Ovary (tissue), 7 donors: ENCODE measurements at regions not wholly inside any gene's neighbourhood (a gene's known extent, or its start where the extent isn't known, plus 50 kb on each side); places are given as distances from the start of the nearest gene placed in this dataset.

Source experiments
- DNase-seq, 5 donors: peaks; one replicate each; pipeline ENCODE4 v3.0.0-alpha.2; 2019 to 2020
- H3K27ac ChIP-seq, 2 donors: fragments of 200-600 bp; one replicate each; pipeline versions ENCODE4 v1.5.1 to v1.8.0; 2019 to 2022
- H3K27me3 ChIP-seq: fragments of 200-600 bp; one replicate; pipeline ENCODE4 v1.8.0; 2022
- H3K36me3 ChIP-seq: fragments of 200-600 bp; sonication (generic); one replicate; pipeline ENCODE4 v1.5.1; 2019
- H3K4me1 ChIP-seq: one replicate; pipeline ENCODE4 v1.8.1; 2013; ENCODE audit warnings: mild to moderate bottlenecking, moderate library complexity; ENCODE audit not compliant: insufficient read depth
- H3K4me3 ChIP-seq: fragments of 200-600 bp; sonication (generic); one replicate; pipeline ENCODE4 v1.5.1; 2017
- H3K9me3 ChIP-seq, 2 donors: fragments of 200-600 bp in 1 of 2; sonication (generic) in 1 of 2; one replicate each; pipeline versions ENCODE4 v1.5.1 to v1.8.1; 2013 to 2019; ENCODE audit warnings: mild to moderate bottlenecking in 1 of 2, moderate library complexity in 1 of 2
- CTCF ChIP-seq, 3 donors: fragments of 450-650 bp in 2 of 3; fragments of 200-600 bp in 1 of 3; IDR thresholded peaks; one replicate each; pipeline versions ENCODE4 v1.5.1 to v1.8.0; 2016 to 2022; ENCODE audit warnings: antibody characterized with exemption in 3 of 3, mild to moderate bottlenecking in 1 of 3
- EP300 ChIP-seq: sonication (generic); formaldehyde crosslinking; IDR thresholded peaks from one replicate; pipeline ENCODE4 v1.6.1; 2017; ENCODE audit warnings: antibody characterized with exemption
- POLR2A ChIP-seq: fragments of 450-650 bp; IDR thresholded peaks from one replicate; pipeline ENCODE4 v1.6.1; 2017; ENCODE audit warnings: antibody characterized with exemption, mild to moderate bottlenecking, moderate library complexity
- WGBS, 3 donors: extraction: QIAGEN DNeasy Blood & Tissue Kit in 1 of 3; methylation state at CpG; one replicate each; pipeline versions ENCODE4 v1.1.5 to v1.1.7; 2013 to 2017; 5-methylcytosine and 5-hydroxymethylcytosine counted together
- intact Hi-C, 4 donors: fragments of 100-400 bp; cut with DNase I; formaldehyde crosslinking; loops; one replicate each; pipeline versions ENCODE4 v1.11.0 to v1.15.1; 2022 to 2023
- donor health status: DM: no; HTN: no; CAD: no; lungs with moderate emphysema.
- donor health status: DM: no; HTN: no; CAD: no.
- donor health status: Bipolar disorder and iron deficiency.
- donor health status: DM: no; HTN: no; CAD: no.
- donor health status: DM: yes; HTN: yes; CAD: no.

- TF ChIP-seq EP300: no peak
- TF ChIP-seq POLR2A: no peak
- TF ChIP-seq CTCF (IDR thresholded peaks at IDR 0.05): no peak
Observed at GRCh38 chr10:106502641-106503040, 661.9 kb downstream of the SORCS1 start.

GRCh38 chr10:106500925-106501525 is 663.5 kb downstream of the SORCS1 start:
- DNase-seq: no peak
- Histone ChIP-seq H3K27me3 (no peaks in the 10 kb centered on the region), H3K9me3 (no peaks in the 10 kb centered on the region), H3K27ac (no peak overlapping the region), H3K4me1 (no peaks in the 10 kb centered on the region), H3K4me3 (no peak overlapping the region), H3K36me3 (no peaks in the 10 kb centered on the region)
- intact Hi-C loops: loop anchor here in 1 of 4 donors (5.0 kb wide), 1 partner anchor 254 kb away; no protein-coding TSS in a partner anchor
- TF ChIP-seq CTCF (IDR thresholded peaks at IDR 0.05): no peak
- TF ChIP-seq EP300: no peak
- TF ChIP-seq POLR2A: no peak

More at GRCh38 chr10:106502641-106503040, 661.9 kb downstream of the SORCS1 start:
- WGBS, 3 donors: 49 to 53% (median 52%) methylated on average over 2 of the region's 2 CpGs
- no peaks in the 10 kb centered on the region for H3K27me3 ChIP-seq
- H3K4me3 ChIP-seq: no peak overlapping the region
- no peaks in the 10 kb centered on the region for H3K36me3 ChIP-seq
- no peak for DNase-seq
- intact Hi-C loops: loop anchor here in 1 of 4 donors (5.0 kb wide), 1 partner anchor 255 kb away; no protein-coding TSS in a partner anchor
- no peaks in the 10 kb centered on the region for H3K4me1 ChIP-seq
- no peak overlapping the region for H3K27ac ChIP-seq
- H3K9me3 ChIP-seq: no peaks in the 10 kb centered on the region

GRCh38 chr10:106500041-106500924 is 664.2 kb downstream of the SORCS1 start:
- DNase-seq: no peak

GRCh38 chr10:106499448-106499847 is 665.1 kb downstream of the SORCS1 start:
- H3K4me3 ChIP-seq: no peak overlapping the region
- no peak overlapping the region for H3K27ac ChIP-seq
- H3K4me1 ChIP-seq: no peaks in the 10 kb centered on the region
- WGBS, 3 donors: 82 to 93% (median 88%) methylated on average over 2 of the region's 2 CpGs
- TF ChIP-seq EP300 (no peak), POLR2A (no peak), CTCF (IDR thresholded peaks at IDR 0.05) (no peak)
- no peaks in the 10 kb centered on the region for H3K9me3 ChIP-seq
- no peaks in the 10 kb centered on the region for H3K36me3 ChIP-seq
- intact Hi-C loops: no loop called here
- no peaks in the 10 kb centered on the region for H3K27me3 ChIP-seq
- no peak for DNase-seq

More at GRCh38 chr10:106500041-106500924, 664.2 kb downstream of the SORCS1 start:
- H3K4me1 ChIP-seq: no peaks in the 10 kb centered on the region
- H3K4me3 ChIP-seq: no peak overlapping the region
- WGBS, 3 donors: 18 to 38% (median 31%) methylated on average over 1 of the region's 1 CpG
- no peaks in the 10 kb centered on the region for H3K36me3 ChIP-seq
- H3K9me3 ChIP-seq: no peaks in the 10 kb centered on the region
- intact Hi-C loops: loop anchor here in 1 of 4 donors (5.0 kb wide), 1 partner anchor 253 kb away; no protein-coding TSS in a partner anchor
- no peak for TF ChIP-seq EP300
- TF ChIP-seq POLR2A: no peak
- no peak for TF ChIP-seq CTCF (IDR thresholded peaks at IDR 0.05)
- no peak overlapping the region for H3K27ac ChIP-seq
- no peaks in the 10 kb centered on the region for H3K27me3 ChIP-seq
